GM19238 (cell line): ENCODE measurements at regions not wholly inside any gene's neighbourhood (a gene's known extent, or its start where the extent isn't known, plus 50 kb on each side); places are given as distances from the start of the nearest gene placed in this dataset.
"Not testable (repeated sequence)": the region's sequence is repeated elsewhere in the genome, so short reads cannot be mapped to it uniquely, and the experiment has no call there.

Source experiments
- DNase-seq: peaks from one replicate; pipeline ENCODE4 v3.0.0; 2011; ENCODE audit warnings: low spot score; ENCODE audit not compliant: insufficient read length

DNA sequence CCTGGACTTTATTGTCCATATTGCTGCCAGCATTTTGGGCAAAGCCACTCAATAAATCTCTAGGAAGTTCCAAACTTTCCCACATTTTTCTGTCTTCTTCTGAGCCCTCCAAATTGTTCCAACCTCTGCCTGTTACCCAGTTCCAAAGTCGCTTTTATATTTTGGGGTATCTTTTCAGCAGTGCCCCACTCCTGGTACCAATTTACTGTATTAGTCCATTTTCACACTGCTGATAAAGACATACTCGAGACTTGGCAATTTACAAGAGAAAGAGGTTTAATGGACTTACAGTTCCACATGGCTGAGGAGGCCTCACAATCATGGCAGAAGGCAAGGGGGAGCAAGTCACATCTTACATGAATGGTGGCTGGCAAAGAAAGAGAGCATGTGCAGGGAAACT lies 53.4 kb downstream of the AHSP start:
- DNase-seq, result not testable (repeated sequence)

DNA sequence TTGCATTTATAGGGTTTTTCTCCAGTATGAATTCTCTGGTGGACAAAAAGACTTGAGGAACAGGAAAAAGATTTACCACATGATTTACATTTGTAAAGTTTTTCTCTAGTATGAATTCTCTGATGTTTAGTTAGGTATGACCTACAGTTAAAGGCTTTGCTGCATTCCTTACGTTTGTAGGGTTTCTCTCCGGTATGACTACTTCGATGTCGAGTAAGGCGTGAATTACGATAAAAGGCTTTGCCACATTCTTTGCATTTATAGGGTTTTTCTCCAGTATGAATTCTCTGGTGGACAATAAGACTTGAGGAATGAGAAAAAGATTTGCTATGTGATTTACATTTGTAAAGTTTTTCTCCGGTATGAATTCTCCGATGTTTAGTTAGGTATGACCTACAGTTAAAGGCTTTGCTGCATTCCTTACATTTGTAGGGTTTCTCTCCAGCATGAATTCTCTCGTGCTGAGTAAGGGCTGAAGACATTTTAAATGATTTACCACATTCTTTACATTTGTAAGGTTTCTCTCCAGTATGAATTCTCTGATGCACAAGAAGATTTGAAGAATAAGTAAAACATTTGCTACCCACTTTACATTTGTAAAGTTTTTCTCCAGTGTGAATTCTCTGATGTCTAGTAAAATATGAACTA lies 74.2 kb downstream of the AHSP start:
- not testable (repeated sequence) for DNase-seq

DNA sequence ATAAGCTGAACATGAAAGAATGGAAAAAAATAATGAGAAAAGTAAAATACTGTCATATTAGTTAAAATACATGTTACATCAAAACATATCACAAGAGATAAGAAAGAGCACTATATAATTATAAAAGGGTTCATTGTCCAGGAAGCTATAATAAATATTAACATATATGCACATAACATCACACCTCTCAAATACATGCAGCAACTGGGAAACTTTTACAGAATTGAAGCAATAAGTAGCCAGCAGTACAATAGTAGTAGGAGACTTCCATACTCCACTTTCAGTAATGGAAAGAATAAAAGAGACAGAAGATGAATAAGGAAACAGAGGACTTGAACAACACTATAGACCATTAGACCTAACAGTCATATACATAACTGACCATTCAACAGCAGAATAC lies 90.4 kb downstream of the AHSP start:
- no peak for DNase-seq

DNA sequence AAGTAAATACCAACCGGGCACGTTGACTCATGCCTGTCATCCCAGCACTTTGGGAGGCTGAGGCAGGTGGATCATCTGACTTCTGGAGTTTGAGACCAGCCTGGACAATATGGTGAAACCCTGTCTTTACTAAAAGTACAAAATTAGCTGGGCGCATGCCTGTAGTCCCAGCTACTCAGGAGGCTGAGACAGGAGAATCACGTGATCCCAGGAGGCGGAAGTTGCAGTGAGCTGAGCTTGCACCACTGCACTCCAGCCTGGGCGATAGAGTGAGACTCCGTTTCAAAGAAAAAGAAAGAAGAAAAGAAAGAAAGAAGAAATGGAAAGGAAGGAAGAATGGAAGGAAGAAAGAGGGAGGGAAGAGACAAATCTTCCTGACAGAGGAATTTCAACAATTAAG lies 108.7 kb downstream of the AHSP start:
- DNase-seq, result no peak

DNA sequence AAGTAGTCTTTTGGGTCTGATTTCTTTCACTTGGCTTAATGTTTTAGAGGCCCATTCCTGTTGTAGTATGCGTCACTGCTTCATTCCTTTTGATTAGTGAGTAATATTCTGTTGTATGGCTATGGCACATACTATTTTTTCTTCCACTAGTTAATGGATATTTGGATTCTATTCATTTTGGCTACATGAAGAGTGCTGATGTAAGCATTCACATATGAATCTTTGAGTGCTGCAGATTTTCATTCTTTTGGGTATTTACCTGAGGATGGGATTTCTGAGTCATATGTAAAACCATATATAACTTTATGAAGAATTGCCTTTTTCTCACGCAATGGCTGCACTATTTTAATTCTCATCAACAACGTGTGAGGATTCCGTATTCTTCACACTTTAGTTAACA lies 113.6 kb downstream of the AHSP start:
- no peak for DNase-seq

DNA sequence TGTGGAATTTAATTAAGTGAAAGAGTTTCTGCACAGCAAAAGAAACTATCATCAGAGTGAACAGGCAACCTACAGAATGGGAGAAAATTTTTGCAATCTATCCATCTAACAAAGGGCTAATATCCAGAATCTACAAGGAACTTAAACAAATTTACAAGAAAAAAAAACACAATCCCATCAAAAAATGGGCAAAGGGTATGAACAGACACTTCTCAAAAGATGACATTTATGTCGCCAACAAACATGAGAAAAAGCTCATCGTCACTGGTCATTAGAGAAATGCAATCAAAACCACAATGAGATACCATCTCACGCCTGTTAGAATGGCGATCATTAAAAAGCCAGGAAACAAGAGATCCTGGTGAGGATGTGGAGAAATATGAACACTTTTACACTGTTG lies 128.0 kb downstream of the AHSP start:
- DNase-seq, result not testable (repeated sequence)

DNA sequence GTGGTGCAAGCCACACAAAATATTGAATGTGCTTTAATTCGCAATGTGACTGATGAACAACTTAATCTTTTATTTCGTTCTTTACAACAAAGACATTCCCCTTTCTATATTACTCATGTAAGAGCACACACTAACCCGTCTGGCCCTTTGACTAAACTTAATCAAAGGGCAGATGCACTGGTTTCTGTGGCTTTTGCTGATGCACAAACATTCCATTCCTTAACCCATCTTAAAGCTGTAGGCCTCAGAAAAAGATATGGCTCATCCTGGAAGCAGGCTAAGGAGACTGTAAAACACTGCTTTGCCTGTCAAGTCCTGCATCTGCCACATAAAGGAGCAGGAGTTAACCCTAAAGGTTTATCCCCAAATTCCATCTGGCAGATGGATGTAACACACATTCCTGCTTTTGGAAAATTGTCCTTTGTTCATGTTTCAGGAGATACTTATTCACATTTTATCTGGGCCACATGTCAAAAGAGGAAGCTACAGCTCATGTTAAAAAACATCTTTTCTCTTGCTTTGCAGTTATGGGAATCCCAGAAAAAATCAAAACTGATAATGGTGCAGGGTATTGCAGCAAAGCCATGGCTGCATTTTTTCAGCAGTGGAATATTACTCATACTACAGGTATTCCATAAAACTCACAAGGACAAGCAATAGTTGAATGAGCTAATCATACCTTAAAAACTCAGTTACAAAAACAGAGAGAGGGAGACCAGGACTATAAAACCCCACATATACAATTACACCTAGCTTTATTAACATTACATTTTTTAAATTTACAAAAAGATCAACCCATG lies 137.2 kb downstream of the AHSP start:
- no peak for DNase-seq

DNA sequence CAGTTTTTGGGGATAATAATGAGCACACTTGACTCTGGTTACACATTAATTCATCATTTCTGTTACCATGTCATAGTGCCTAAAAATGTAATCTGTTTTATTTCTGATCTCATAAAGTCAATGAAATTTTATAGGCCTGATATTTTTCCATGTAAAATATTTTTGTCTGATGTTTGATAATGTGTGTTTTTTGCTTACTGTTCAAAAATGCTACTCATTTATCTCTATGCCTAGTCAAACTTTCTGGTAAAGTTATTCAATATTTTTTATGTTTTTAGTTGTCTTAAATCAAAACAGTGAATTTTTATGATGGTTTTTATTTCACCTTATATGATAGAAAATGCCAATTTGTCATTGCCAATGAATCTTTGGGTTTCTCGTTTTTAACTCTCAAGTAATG lies 147.0 kb downstream of the AHSP start:
- no peak for DNase-seq

DNA sequence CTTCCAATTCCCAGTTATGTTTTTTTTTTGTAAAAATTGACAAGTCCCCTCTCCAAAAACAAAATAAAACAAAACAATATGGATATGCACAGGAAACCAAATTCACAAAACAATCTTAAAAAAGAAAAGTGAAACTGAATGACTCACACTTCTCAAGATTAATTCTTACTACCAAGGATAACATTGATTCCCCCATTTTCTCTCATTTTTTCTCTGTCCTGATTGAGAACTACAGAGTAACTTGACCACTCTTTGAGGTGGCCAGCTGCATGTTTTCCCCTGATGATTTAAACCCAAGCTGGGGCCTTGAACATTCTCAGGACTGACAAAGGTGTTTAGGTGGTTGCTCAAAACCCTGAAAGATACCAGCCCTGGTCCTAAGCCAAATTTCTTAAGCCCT lies 149.0 kb downstream of the AHSP start:
- DNase-seq, result no peak

DNA sequence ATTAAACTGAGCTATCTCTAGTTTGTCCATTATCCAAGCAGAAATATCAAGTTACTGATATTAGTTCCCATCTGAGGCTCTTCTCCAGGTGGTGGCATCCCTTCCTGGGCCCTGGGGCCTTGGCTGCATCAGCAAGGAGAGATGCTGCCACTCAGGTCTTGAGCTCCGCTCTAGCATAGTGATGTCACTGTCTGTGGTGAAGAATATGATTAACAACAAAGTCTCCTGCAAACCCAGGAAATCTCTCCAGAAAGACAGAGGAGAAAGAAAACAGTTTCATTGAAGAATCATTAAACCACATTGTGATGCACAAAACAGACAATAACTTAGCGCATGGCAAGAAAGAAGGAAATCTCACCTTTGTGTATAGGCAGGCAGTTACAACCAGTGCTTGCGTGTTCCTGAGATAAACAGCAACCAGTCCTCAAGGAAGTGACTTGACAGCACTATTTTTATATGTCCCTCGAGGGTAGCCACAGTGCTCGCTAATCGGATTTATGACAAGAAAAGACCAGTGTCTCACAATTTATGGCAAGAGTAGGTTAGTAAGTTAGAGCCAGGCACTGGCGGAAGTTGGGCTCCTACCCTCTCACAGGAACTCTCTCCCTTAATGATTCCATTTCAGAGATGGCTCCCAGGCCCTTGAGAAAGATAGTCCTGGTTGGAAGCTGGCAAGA lies 151.1 kb downstream of the AHSP start:
- DNase-seq, result no peak

DNA sequence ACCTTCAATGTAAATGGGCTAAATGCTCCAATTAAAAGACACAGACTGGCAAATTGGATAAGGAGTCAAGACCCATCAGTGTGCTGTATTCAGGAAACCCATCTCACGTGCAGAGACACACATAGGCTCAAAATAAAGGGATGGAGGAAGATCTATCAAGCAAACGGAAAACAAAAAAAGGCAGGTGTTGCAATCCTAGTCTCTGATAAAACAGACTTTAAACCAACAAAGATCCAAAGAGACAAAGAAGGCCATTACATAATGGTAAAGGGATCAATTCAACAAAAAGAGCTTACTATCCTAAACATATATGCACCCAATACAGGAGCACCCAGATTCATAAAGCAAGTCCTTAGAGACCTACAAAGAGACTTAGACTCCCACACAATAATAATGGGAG lies 161.6 kb downstream of the AHSP start:
- not testable (repeated sequence) for DNase-seq

DNA sequence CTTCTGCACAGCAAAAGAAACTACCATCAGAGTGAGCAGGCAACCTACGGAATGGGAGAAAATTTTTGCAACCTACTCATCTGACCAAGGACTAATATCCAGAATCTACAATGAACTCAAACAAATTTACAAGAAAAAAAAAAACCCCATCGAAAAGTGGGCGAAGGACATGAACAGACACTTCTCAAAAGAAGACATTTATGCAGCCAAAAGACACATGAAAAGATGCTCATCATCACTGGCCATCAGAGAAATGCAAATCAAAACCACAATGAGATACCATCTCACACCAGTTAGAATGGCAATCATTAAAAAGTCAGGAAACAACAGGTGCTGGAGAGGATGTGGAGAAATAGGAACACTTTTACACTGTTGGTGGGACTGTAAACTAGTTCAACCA lies 164.6 kb downstream of the AHSP start:
- DNase-seq, result not testable (repeated sequence)

DNA sequence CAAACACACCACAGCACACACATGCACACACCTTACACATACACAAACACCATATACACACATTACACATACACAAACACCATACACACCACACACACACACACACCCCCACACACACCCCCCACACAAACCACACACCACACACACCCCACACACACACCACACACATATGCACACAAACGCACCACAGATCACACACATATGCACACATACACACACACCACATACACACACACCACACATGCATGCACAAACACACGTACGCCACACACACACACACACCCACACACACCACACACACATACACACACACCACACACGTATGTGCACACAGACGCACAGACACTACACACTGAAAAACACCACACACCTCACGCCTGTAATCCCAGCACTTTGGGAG lies 166.0 kb downstream of the AHSP start:
- no peak for DNase-seq

DNA sequence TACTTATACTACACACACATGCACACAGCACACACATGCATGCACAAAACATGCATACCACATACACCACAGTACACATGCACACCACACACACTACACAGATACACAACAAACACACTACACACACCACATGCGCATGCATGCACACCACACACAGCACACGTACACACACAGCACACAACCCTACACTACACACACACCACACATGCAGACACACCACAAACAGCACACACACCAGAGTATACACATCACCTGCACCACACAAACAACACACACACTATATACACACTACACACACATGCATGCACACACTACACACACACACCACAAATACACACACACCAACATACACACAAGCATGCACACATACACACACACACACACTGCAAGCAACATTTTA lies 166.8 kb downstream of the AHSP start:
- DNase-seq, result no peak

DNA sequence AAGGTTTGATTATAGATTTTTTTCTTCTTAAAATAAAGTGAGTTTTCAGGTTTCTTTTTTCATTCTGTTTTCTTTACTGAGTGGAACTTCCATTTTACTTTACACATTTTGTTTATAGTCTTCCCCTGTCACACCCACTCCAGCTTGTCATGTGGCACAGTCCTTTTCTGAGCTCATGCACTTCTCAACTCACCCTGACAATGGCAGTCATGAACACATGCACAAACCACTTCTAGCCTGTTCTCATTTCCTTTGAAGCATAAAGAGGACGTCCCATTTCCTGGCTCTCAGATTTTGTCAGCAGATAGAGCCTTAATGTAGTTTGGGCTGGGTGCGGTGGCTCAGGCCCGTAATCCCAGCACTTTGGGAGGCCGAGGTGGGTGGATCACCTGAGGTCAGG lies 168.0 kb downstream of the AHSP start:
- DNase-seq, result no peak

DNA sequence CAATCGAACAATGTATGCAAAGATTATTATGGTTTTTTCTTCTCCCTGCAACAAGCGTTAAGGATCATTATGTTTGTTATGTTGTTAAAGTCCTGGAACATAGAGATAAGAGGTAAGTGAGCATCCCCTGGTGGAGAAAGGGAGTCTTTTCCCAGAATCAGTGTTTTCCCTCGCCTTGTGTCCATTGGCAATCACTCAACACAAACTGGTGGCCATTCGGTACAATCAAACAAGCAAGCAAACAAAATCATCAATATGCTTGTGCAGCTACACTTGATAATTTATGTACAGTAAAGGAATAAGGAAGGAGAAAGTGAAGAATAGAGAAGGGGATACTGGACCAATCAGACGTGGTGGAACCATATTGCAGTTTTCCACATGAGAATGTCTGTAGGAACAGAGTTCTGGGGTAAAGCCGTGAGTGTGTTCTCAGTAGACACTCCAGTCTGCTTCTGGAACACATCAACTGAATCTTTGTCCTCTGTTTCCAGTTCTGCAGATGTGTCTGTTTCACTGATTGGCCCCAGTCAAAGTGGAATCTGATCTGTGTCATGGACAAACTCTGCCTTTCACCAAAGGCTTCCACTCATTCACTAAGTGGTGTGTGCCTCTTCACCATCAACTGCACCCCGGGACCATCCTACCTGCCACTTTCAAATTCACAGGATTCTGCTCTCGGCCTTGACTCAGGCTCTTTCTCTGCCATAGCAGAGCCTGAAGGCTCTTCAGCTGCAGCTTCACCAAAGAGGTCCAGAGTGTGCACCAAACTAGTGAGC lies 169.5 kb downstream of the AHSP start:
- no peak for DNase-seq

DNA sequence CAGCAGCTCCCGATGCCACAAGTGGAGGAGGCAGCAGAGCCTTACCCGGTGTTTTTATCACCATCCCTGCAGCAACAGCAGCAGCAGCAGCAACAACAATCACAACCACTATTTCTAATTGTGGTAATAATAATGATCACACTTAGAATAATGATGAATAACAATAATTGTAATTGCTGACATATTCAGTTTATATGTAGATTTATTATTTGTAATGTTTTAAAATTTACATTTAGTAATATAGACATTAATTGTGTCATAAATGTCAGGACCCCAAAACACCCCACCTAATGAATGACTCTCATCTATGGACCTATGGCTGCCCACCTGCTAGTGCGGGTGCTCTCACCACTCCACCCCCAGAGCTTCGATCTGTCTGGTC lies 170.0 kb downstream of the AHSP start:
- no peak for DNase-seq

DNA sequence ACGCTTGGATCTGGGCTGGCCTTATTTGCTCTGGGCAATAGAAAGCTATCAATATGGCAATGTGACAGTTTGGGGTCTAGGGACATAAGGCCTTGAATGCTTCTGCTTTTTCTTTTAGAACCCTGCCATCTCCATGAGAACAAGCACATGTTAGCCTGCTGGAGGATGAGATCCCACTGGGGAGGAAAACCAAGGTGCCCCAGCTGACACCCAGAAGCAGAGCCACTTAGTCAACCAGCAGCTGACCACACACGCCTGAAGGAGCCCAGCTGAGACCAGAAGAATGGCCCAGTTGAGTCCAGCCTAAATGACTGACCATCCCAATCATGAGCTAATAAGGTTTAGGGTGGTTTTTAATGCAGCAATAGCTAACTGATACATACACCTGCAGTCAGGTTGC lies 171.2 kb downstream of the AHSP start:
- no peak for DNase-seq

DNA sequence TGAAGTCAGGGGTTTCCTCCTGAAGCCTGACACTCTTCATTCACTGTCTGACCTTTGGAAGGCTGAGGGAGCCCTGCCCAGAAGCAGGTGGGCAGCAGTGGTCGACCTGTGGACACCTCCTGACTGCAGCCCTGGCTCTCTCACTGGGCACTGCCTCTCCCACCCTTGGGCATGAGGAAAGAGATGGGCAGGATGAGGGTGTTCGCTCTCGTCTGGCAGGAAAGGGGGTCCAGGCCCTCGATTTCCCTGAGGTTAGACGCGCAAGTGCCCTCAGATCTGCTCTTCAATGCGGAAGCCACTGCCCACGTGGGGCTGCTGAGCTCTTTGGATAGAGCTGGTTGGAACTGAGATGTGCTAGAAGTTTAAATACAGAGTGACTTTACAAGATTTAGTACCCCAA lies 171.9 kb downstream of the AHSP start:
- no peak for DNase-seq

DNA sequence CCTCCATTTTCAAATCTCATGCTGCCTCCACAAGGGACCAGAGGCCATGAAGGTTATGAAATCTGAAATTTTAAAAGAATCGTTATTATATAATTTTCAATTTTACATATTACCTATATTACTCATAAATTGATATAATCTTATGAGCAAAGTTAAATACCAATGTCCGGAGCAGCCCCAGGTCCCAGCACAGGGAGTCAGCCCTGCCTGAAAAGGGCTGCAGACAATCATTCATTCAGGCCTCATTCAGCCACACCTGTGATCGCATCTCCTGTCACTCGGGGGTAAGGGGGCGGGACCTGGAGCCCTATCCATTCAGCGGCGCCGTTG lies 172.5 kb downstream of the AHSP start:
- peak; percentile 82 for DNase-seq

DNA sequence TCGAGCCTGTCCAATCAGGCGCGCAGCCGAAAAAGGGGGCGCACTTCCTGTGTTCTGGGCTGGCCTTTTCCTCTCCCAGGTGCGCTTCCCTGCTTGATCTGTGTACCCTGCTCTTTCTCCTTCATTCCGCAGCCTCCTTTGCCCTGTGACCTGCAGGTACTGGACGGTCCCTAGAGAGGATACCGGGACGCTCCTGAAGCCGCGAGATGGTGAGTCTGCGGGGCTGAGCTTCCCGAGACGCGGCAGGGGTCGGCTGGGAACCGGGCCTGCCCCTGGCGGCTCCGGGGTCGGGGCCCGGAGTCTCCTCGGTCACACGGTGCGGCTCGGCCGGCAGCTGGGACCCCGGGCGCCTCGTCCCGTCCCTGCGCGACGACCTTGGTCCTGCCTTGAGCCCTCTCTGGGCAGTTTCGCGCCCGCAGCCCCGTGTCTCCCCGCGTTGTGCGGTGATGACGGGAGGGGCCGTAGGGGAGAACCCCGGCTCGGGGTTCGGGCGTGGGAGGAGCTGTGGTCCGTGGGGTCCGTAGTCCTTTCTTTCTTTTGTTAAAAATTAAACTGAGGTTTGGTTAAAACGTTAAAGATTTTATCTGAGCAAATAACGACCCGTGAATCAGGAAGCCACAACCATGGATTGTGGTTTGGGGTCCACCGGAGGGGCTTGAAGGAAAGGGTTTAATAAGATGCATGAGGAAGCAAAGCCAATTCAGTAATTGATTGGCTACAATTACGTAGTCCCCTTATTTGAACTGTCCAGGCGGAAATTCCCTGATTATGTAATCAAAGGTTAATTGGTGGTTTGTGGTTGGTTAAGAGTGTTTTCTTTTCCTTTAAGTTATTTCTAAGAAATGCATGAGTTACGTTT lies 172.8 kb upstream of the ZNF267 start:
- DNase-seq, result peak; percentile 40
